ENCODE measurements at regions not wholly inside any gene's neighbourhood (a gene's known extent, or its start where the extent isn't known, plus 50 kb on each side); places are given as distances from the start of the nearest gene placed in this dataset.

DNA sequence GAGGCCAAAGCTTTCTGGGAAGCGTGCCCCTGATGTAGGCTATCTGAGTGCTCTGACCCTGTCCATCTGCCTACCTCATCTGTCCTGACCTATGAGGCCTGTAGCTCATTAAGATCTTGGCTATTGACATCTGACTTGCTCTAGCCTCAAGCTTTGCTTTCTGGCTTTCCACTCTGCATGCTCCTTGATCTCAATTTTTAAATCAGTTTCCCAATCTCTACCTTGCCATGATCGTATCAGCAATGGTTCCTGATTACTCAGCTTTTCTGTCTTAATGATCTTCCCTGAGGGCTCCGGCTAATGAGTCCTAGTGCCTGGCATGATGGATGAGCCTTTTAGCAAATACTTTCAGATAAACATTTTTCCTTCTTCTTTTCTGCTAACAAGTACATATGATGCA is 262.0 kb downstream of the NDFIP2 start:
- Mint-ChIP-seq H3K4me1 (no peaks in the 10 kb centered on the region), H3K36me3 (ENCODE audit: low read depth) (no peaks in the 10 kb centered on the region), H3K9me3 (no peaks in the 10 kb centered on the region), H3K4me3 (no peak overlapping the region), H3K27ac (no peak overlapping the region), H3K27me3 (ENCODE audit: insufficient read depth, low read depth, poor library complexity) (peaks cover 2% of the 10 kb centered on the region)
- H3K27ac ChIP-seq (ENCODE audit: low read depth), result no peak overlapping the region
- DNase-seq (ENCODE audit: low spot score) (no peak), ATAC-seq (no peak)
- no peaks in the 10 kb centered on the region; the same call in none of the 2 replicates for H3K9me2 ChIP-seq (ENCODE audit: insufficient read depth)
- H4K20me1 ChIP-seq (replicated peaks; ENCODE audit: insufficient read depth), result no peaks in the 10 kb centered on the region
- H3K36me3 ChIP-seq (ENCODE audit: insufficient read depth), result no peaks in the 10 kb centered on the region
- no peaks in the 10 kb centered on the region for H3K27me3 ChIP-seq (ENCODE audit: insufficient read depth)
- H3K4me3 ChIP-seq, result no peak overlapping the region
- H3K79me2 ChIP-seq (replicated peaks; ENCODE audit: insufficient read depth), result no peaks in the 10 kb centered on the region
- H2AFZ ChIP-seq, result no peak overlapping the region
- no peak overlapping the region for H3K4me2 ChIP-seq
- no peaks in the 10 kb centered on the region for H3K4me1 ChIP-seq (ENCODE audit: insufficient read depth)
- TF ChIP-seq JUNB (IDR thresholded peaks at IDR 0.05; ENCODE audit: unreplicated experiment), result no peak
- TF ChIP-seq, protein P1, sequence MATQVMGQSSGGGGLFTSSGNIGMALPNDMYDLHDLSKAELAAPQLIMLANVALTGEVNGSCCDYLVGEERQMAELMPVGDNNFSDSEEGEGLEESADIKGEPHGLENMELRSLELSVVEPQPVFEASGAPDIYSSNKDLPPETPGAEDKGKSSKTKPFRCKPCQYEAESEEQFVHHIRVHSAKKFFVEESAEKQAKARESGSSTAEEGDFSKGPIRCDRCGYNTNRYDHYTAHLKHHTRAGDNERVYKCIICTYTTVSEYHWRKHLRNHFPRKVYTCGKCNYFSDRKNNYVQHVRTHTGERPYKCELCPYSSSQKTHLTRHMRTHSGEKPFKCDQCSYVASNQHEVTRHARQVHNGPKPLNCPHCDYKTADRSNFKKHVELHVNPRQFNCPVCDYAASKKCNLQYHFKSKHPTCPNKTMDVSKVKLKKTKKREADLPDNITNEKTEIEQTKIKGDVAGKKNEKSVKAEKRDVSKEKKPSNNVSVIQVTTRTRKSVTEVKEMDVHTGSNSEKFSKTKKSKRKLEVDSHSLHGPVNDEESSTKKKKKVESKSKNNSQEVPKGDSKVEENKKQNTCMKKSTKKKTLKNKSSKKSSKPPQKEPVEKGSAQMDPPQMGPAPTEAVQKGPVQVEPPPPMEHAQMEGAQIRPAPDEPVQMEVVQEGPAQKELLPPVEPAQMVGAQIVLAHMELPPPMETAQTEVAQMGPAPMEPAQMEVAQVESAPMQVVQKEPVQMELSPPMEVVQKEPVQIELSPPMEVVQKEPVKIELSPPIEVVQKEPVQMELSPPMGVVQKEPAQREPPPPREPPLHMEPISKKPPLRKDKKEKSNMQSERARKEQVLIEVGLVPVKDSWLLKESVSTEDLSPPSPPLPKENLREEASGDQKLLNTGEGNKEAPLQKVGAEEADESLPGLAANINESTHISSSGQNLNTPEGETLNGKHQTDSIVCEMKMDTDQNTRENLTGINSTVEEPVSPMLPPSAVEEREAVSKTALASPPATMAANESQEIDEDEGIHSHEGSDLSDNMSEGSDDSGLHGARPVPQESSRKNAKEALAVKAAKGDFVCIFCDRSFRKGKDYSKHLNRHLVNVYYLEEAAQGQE (IDR thresholded peaks at IDR 0.05; ENCODE audit: unreplicated experiment), result no peak
- TF ChIP-seq, protein P2, sequence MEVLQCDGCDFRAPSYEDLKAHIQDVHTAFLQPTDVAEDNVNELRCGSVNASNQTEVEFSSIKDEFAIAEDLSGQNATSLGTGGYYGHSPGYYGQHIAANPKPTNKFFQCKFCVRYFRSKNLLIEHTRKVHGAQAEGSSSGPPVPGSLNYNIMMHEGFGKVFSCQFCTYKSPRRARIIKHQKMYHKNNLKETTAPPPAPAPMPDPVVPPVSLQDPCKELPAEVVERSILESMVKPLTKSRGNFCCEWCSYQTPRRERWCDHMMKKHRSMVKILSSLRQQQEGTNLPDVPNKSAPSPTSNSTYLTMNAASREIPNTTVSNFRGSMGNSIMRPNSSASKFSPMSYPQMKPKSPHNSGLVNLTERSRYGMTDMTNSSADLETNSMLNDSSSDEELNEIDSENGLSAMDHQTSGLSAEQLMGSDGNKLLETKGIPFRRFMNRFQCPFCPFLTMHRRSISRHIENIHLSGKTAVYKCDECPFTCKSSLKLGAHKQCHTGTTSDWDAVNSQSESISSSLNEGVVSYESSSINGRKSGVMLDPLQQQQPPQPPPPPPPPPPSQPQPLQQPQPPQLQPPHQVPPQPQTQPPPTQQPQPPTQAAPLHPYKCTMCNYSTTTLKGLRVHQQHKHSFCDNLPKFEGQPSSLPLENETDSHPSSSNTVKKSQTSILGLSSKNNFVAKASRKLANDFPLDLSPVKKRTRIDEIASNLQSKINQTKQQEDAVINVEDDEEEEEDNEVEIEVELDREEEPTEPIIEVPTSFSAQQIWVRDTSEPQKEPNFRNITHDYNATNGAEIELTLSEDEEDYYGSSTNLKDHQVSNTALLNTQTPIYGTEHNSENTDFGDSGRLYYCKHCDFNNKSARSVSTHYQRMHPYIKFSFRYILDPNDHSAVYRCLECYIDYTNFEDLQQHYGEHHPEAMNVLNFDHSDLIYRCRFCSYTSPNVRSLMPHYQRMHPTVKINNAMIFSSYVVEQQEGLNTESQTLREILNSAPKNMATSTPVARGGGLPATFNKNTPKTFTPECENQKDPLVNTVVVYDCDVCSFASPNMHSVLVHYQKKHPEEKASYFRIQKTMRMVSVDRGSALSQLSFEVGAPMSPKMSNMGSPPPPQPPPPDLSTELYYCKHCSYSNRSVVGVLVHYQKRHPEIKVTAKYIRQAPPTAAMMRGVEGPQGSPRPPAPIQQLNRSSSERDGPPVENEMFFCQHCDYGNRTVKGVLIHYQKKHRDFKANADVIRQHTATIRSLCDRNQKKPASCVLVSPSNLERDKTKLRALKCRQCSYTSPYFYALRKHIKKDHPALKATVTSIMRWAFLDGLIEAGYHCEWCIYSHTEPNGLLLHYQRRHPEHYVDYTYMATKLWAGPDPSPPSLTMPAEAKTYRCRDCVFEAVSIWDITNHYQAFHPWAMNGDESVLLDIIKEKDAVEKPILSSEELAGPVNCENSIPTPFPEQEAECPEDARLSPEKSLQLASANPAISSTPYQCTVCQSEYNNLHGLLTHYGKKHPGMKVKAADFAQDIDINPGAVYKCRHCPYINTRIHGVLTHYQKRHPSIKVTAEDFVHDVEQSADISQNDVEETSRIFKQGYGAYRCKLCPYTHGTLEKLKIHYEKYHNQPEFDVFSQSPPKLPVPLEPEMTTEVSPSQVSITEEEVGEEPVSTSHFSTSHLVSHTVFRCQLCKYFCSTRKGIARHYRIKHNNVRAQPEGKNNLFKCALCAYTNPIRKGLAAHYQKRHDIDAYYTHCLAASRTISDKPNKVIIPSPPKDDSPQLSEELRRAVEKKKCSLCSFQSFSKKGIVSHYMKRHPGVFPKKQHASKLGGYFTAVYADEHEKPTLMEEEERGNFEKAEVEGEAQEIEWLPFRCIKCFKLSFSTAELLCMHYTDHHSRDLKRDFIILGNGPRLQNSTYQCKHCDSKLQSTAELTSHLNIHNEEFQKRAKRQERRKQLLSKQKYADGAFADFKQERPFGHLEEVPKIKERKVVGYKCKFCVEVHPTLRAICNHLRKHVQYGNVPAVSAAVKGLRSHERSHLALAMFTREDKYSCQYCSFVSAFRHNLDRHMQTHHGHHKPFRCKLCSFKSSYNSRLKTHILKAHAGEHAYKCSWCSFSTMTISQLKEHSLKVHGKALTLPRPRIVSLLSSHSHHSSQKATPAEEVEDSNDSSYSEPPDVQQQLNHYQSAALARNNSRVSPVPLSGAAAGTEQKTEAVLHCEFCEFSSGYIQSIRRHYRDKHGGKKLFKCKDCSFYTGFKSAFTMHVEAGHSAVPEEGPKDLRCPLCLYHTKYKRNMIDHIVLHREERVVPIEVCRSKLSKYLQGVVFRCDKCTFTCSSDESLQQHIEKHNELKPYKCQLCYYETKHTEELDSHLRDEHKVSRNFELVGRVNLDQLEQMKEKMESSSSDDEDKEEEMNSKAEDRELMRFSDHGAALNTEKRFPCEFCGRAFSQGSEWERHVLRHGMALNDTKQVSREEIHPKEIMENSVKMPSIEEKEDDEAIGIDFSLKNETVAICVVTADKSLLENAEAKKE (CRISPR knock-in tag; IDR thresholded peaks at IDR 0.05), result no peak
- no peak for TF ChIP-seq EZH2phosphoT487 (IDR thresholded peaks at IDR 0.05; ENCODE audit: unreplicated experiment)
- no peak for TF ChIP-seq EZH2 (IDR thresholded peaks at IDR 0.05; ENCODE audit: low read depth, unreplicated experiment)
- TF ChIP-seq, protein P3, sequence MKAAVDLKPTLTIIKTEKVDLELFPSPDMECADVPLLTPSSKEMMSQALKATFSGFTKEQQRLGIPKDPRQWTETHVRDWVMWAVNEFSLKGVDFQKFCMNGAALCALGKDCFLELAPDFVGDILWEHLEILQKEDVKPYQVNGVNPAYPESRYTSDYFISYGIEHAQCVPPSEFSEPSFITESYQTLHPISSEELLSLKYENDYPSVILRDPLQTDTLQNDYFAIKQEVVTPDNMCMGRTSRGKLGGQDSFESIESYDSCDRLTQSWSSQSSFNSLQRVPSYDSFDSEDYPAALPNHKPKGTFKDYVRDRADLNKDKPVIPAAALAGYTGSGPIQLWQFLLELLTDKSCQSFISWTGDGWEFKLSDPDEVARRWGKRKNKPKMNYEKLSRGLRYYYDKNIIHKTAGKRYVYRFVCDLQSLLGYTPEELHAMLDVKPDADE (IDR thresholded peaks at IDR 0.05), result no peak
- no peak for TF ChIP-seq ZNF331 (CRISPR knock-in tag; IDR thresholded peaks at IDR 0.05; ENCODE audit: low read depth)
- TF ChIP-seq CTCF (conservative IDR thresholded peaks at IDR 0.05; ENCODE audit: low read depth in 2 of 2), result no peak
- H3F3A ChIP-seq (replicated peaks; ENCODE audit: low read depth), result no peaks in the 10 kb centered on the region

Measured in GM23338 (cell line).